Liver (tissue), 8 donors: ENCODE measurements at regions not wholly inside any gene's neighbourhood (a gene's known extent, or its start where the extent isn't known, plus 50 kb on each side); places are given as distances from the start of the nearest gene placed in this dataset.

Experiments
- DNase-seq: peaks from one replicate; pipeline ENCODE4 v3.0.0-alpha.2; 2017; ENCODE audit warnings: low spot score
- H3K27ac ChIP-seq, 2 donors: one replicate each; pipeline ENCODE4 v1.7.0; 2013; ENCODE audit warnings: inconsistent platforms in 2 of 2, low read length in 2 of 2, control low read depth in 1 of 2, low read depth in 1 of 2, mild to moderate bottlenecking in 1 of 2
- H3K27me3 ChIP-seq, 4 donors: one replicate each; pipeline versions ENCODE4 v1.6.1 to v1.7.0; 2013; ENCODE audit warnings: low read length in 3 of 4, inconsistent platforms in 1 of 4, mild to moderate bottlenecking in 1 of 4, moderate library complexity in 1 of 4; ENCODE audit not compliant: control insufficient read depth in 4 of 4, insufficient read depth in 4 of 4
- H3K36me3 ChIP-seq, 4 donors: one replicate each; pipeline versions ENCODE4 v1.6.1 to v1.7.0; 2013; ENCODE audit warnings: low read length in 3 of 4, mild to moderate bottlenecking in 3 of 4, low read depth in 1 of 4, moderate library complexity in 1 of 4; ENCODE audit not compliant: control insufficient read depth in 4 of 4, insufficient read depth in 3 of 4
- H3K4me1 ChIP-seq, 4 donors: one replicate each; pipeline versions ENCODE4 v1.6.1 to v1.7.0; 2013; ENCODE audit warnings: low read length in 3 of 4, mild to moderate bottlenecking in 3 of 4, moderate library complexity in 1 of 4; ENCODE audit not compliant: control insufficient read depth in 4 of 4, insufficient read depth in 4 of 4
- H3K4me3 ChIP-seq, 3 donors: one replicate each; pipeline versions ENCODE4 v1.6.1 to v1.7.0; 2013; ENCODE audit warnings: low read length in 3 of 3, control low read depth in 1 of 3, low read depth in 1 of 3, mild to moderate bottlenecking in 1 of 3
- H3K9ac ChIP-seq, 2 donors: one replicate each; pipeline ENCODE4 v1.7.0; 2013; ENCODE audit warnings: low read length in 2 of 2, mild to moderate bottlenecking in 2 of 2, moderate library complexity in 2 of 2, control low read depth in 1 of 2, low read depth in 1 of 2
- H3K9me3 ChIP-seq, 4 donors: one replicate each; pipeline versions ENCODE4 v1.6.1 to v1.7.0; 2013; ENCODE audit warnings: low read length in 3 of 4; ENCODE audit not compliant: control insufficient read depth in 4 of 4
- ATF3 ChIP-seq: IDR thresholded peaks from 2 replicates; pipeline ENCODE4 v1.6.1; 2016; ENCODE audit warnings: antibody characterized with exemption
- CTCF ChIP-seq: fragments of 150-350 bp; IDR thresholded peaks from 2 replicates; pipeline ENCODE4 v1.5.1; 2017; ENCODE audit warnings: improper control_type of control experiment, low read depth, low read length; ENCODE audit not compliant: missing input control
- EGR1 ChIP-seq, 2 donors: IDR thresholded peaks; 2 replicates each; pipeline ENCODE4 v1.6.1; 2016 to 2018; ENCODE audit warnings: antibody characterized with exemption in 2 of 2, low read depth in 2 of 2
- FOXA1 ChIP-seq: IDR thresholded peaks from 2 replicates; pipeline ENCODE4 v1.6.1; 2016; ENCODE audit warnings: antibody characterized with exemption
- FOXA2 ChIP-seq: IDR thresholded peaks from 2 replicates; pipeline ENCODE4 v1.6.1; 2016; ENCODE audit warnings: antibody characterized with exemption
- GABPA ChIP-seq, 2 donors: IDR thresholded peaks in 1 of 2; conservative IDR thresholded peaks in 1 of 2; 2 replicates each; pipeline ENCODE4 v1.6.1; 2016; ENCODE audit warnings: antibody characterized with exemption in 2 of 2, mild to moderate bottlenecking in 1 of 2, moderate library complexity in 1 of 2
- HNF4A ChIP-seq, 2 donors: conservative IDR thresholded peaks; 2 replicates each; pipeline ENCODE4 v1.6.1; 2016; ENCODE audit warnings: antibody characterized with exemption in 2 of 2, mild to moderate bottlenecking in 2 of 2
- HNF4G ChIP-seq: IDR thresholded peaks from 2 replicates; pipeline ENCODE4 v1.6.1; 2016; ENCODE audit warnings: antibody characterized with exemption
- JUND ChIP-seq, 2 donors: IDR thresholded peaks; 2 replicates each; pipeline ENCODE4 v1.6.1; 2016; ENCODE audit warnings: antibody characterized with exemption in 2 of 2
- MAX ChIP-seq: IDR thresholded peaks from 2 replicates; pipeline ENCODE4 v1.6.1; 2016; ENCODE audit warnings: antibody characterized with exemption
- NR2F2 ChIP-seq: IDR thresholded peaks from 2 replicates; pipeline ENCODE4 v1.6.1; 2016; ENCODE audit warnings: antibody characterized with exemption
- RAD21 ChIP-seq, 2 donors: IDR thresholded peaks; 2 replicates each; pipeline ENCODE4 v1.6.1; 2016; ENCODE audit warnings: antibody characterized with exemption in 2 of 2, mild to moderate bottlenecking in 2 of 2
- RXRA ChIP-seq, 2 donors: IDR thresholded peaks; 2 replicates each; pipeline ENCODE4 v1.6.1; 2017 to 2018; ENCODE audit warnings: antibody characterized with exemption in 2 of 2, mild to moderate bottlenecking in 1 of 2
- SP1 ChIP-seq: IDR thresholded peaks from 2 replicates; pipeline ENCODE4 v1.6.1; 2018; ENCODE audit warnings: antibody characterized with exemption, mild to moderate bottlenecking
- TAF1 ChIP-seq: conservative IDR thresholded peaks from 2 replicates; pipeline ENCODE4 v1.6.1; 2016; ENCODE audit warnings: antibody characterized with exemption, mild to moderate bottlenecking
- YY1 ChIP-seq: IDR thresholded peaks from 2 replicates; pipeline ENCODE4 v1.6.1; 2016; ENCODE audit warnings: antibody characterized with exemption, mild to moderate bottlenecking
- ZBTB33 ChIP-seq: IDR thresholded peaks from 2 replicates; pipeline ENCODE4 v1.6.1; 2016; ENCODE audit warnings: antibody characterized with exemption
- WGBS: extraction: QIAGEN DNeasy Blood & Tissue Kit; methylation state at CpG from one replicate; pipeline ENCODE4 v1.1.7; 2013; 5-methylcytosine and 5-hydroxymethylcytosine counted together
- donor health status: healthy.
- donor health status: healthy.
- donor health status: healthy.
- donor health status: healthy.
- donor health status: healthy.

GRCh38 chr3:43953380-43953779 is 262.6 kb downstream of the ABHD5 start:
- no peak for TF ChIP-seq RAD21 (IDR thresholded peaks at IDR 0.05)
- TF ChIP-seq ZBTB33, result no peak
- TF ChIP-seq HNF4G, result no peak
- no peak for TF ChIP-seq JUND (IDR thresholded peaks at IDR 0.05)
- TF ChIP-seq RXRA (IDR thresholded peaks at IDR 0.05), result no peak
- no peak for TF ChIP-seq MAX
- no peak for TF ChIP-seq CTCF
- no peak for TF ChIP-seq ATF3
- TF ChIP-seq TAF1, result no peak
- no peak for TF ChIP-seq NR2F2
- H3K36me3 ChIP-seq, result no peaks in the 10 kb centered on the region
- WGBS, result 86% methylated on average over 10 of the region's 10 CpGs
- H3K9ac ChIP-seq, result no peak overlapping the region
- H3K4me1 ChIP-seq, result no peaks in the 10 kb centered on the region
- H3K27ac ChIP-seq, result no peak overlapping the region
- H3K4me3 ChIP-seq, result no peak overlapping the region
- no peaks in the 10 kb centered on the region for H3K9me3 ChIP-seq
- no peak for DNase-seq
- peaks cover 0 to 3% (median 0%) of the 10 kb centered on the region in 4 donors for H3K27me3 ChIP-seq

GRCh38 chr3:43953814-43954692 is 263.3 kb downstream of the ABHD5 start:
- H3K27ac ChIP-seq, result no peak overlapping the region
- no peaks in the 10 kb centered on the region for H3K9me3 ChIP-seq
- TF ChIP-seq YY1 (no peak), ZBTB33 (no peak), JUND (IDR thresholded peaks at IDR 0.05) (no peak), HNF4G (no peak), EGR1 (IDR thresholded peaks at IDR 0.05; ENCODE audit: low read depth in 2 of 2) (no peak), FOXA1 (no peak), FOXA2 (no peak), TAF1 (no peak), CTCF (no peak), HNF4A (conservative IDR thresholded peaks at IDR 0.05) (no peak), SP1 (no peak), GABPA (IDR thresholded peaks at IDR 0.05 in 1 of 2, conservative IDR thresholded peaks at IDR 0.05 in 1 of 2) (no peak)
- DNase-seq, result no peak
- no peak overlapping the region for H3K4me3 ChIP-seq
- peaks cover 0 to 3% (median 0%) of the 10 kb centered on the region in 4 donors for H3K27me3 ChIP-seq
- H3K4me1 ChIP-seq, result no peaks in the 10 kb centered on the region
- whole genome bisulfite sequencing, result 71% methylated on average over 7 of the region's 7 CpGs
- H3K9ac ChIP-seq, result no peak overlapping the region
- no peaks in the 10 kb centered on the region for H3K36me3 ChIP-seq
